Keratinocyte (primary cell): ENCODE measurements at regions not wholly inside any gene's neighbourhood (a gene's known extent, or its start where the extent isn't known, plus 50 kb on each side); places are given as distances from the start of the nearest gene placed in this dataset.

Experiments
- DNase-seq: peaks from one replicate; pipeline ENCODE4 v3.0.0-alpha.2; 2011; ENCODE audit warnings: low read depth, missing footprints, low spot score
- FAIRE-seq: peaks from 2 replicates; lab custom pipeline; 2011; peaks lifted over from hg19 to GRCh38; lab: Jason Lieb, UNC
- H2AFZ ChIP-seq: 2 replicates; pipeline ENCODE4 v1.6.0; 2012; ENCODE audit warnings: low read length, control low read depth, inconsistent platforms; ENCODE audit not compliant: control insufficient read depth
- H3K27ac ChIP-seq: 2 replicates; pipeline ENCODE4 v1.5.1; 2011; ENCODE audit warnings: low read length; ENCODE audit not compliant: control insufficient read depth, insufficient read depth
- H3K27me3 ChIP-seq: 3 replicates; pipeline ENCODE4 v1.6.0; 2011; ENCODE audit warnings: low read length; ENCODE audit not compliant: control insufficient read depth, insufficient read depth; ENCODE audit errors: extremely low read depth
- H3K36me3 ChIP-seq, 2 experiments: 2 replicates in 1 of 2; 3 replicates in 1 of 2; pipeline ENCODE4 v1.5.1; 2011; ENCODE audit warnings: low read length in 2 of 2, mild to moderate bottlenecking in 1 of 2; ENCODE audit not compliant: control insufficient read depth in 2 of 2, insufficient read depth in 2 of 2; ENCODE audit errors: extremely low read depth in 1 of 2
- H3K4me1 ChIP-seq: 3 replicates; pipeline ENCODE4 v1.5.1; 2011; ENCODE audit warnings: low read length; ENCODE audit not compliant: control insufficient read depth, insufficient read depth; ENCODE audit errors: extremely low read depth
- H3K4me2 ChIP-seq: 3 replicates; pipeline ENCODE4 v1.6.0; 2011; ENCODE audit warnings: low read depth, low read length; ENCODE audit not compliant: control insufficient read depth, insufficient read depth; ENCODE audit errors: extremely low read depth
- H3K4me3 ChIP-seq, 3 experiments: fragments of 200-600 bp in 1 of 3; sonication (generic) in 1 of 3; 2 replicates in 2 of 3; 3 replicates in 1 of 3; pipeline ENCODE4 v1.5.1; 2011 to 2016; ENCODE audit warnings: low read length in 3 of 3, mild to moderate bottlenecking in 3 of 3, control low read depth in 2 of 3, inconsistent platforms in 1 of 3, low read depth in 1 of 3, mixed read lengths in 1 of 3, mixed run types in 1 of 3, moderate library complexity in 1 of 3; ENCODE audit not compliant: control insufficient read depth in 2 of 3, insufficient read depth in 2 of 3; ENCODE audit errors: extremely low read depth in 1 of 3
- H3K79me2 ChIP-seq: 2 replicates; pipeline ENCODE4 v1.6.0; 2012; ENCODE audit warnings: low read length; ENCODE audit not compliant: control insufficient read depth, insufficient read depth
- H3K9ac ChIP-seq: 3 replicates; pipeline ENCODE4 v1.6.0; 2011; ENCODE audit warnings: low read length; ENCODE audit not compliant: control insufficient read depth, insufficient read depth; ENCODE audit errors: extremely low read depth
- H3K9me1 ChIP-seq: 3 replicates; pipeline ENCODE4 v1.6.0; 2011; ENCODE audit warnings: low read length; ENCODE audit not compliant: control insufficient read depth, insufficient read depth; ENCODE audit errors: extremely low read depth
- H3K9me3 ChIP-seq: 2 replicates; pipeline ENCODE4 v1.5.1; 2012; ENCODE audit warnings: low read depth, low read length; ENCODE audit not compliant: control insufficient read depth
- H4K20me1 ChIP-seq: 3 replicates; pipeline ENCODE4 v1.6.0; 2011; ENCODE audit warnings: low read length; ENCODE audit not compliant: control insufficient read depth, insufficient read depth; ENCODE audit errors: extremely low read depth
- CTCF ChIP-seq, 3 experiments: IDR thresholded peaks in 1 of 3; conservative IDR thresholded peaks in 1 of 3; optimal IDR thresholded peaks in 1 of 3; 2 replicates in 2 of 3; 3 replicates in 1 of 3; pipeline versions ENCODE3 to v1.5.1; 2011; ENCODE audit warnings: low read length in 3 of 3, mild to moderate bottlenecking in 3 of 3, moderate library complexity in 2 of 3, control low read depth in 1 of 3, inconsistent platforms in 1 of 3; ENCODE audit not compliant: insufficient read depth in 2 of 3; ENCODE audit errors: extremely low read depth in 1 of 3
- EZH2 ChIP-seq: IDR thresholded peaks from one replicate; pipeline ENCODE4 v1.6.1; 2012; ENCODE audit warnings: inconsistent platforms, mild to moderate bottlenecking, low read length, moderate library complexity
- dilution Hi-C: fragments of 300-500 bp; cut with MboI; formaldehyde crosslinking; loops from one replicate; pipeline ENCODE4 v1.7.0; 2020; ENCODE audit warnings: low sequenced_read_pairs; ENCODE audit not compliant: extremely low pct_ligation_motif_present

- no peaks in the 10 kb centered on the region for H3K9me1 ChIP-seq
- dilution Hi-C loops, result no loop called here
- no peak overlapping the region for H3K4me3 ChIP-seq
- no peaks in the 10 kb centered on the region for H3K27me3 ChIP-seq
- H2AFZ ChIP-seq, result no peak overlapping the region
- no peak overlapping the region for H3K4me2 ChIP-seq
- H3K9ac ChIP-seq, result no peak overlapping the region
- H3K27ac ChIP-seq, result no peak overlapping the region
- DNase-seq (no peak), FAIRE-seq (no peak)
- H3K9me3 ChIP-seq, result no peaks in the 10 kb centered on the region
- H3K36me3 ChIP-seq, result no peaks in the 10 kb centered on the region
- TF ChIP-seq EZH2 (no peak), CTCF (optimal IDR thresholded peaks at IDR 0.05 in 1 of 3, IDR thresholded peaks at IDR 0.05 in 1 of 3, conservative IDR thresholded peaks at IDR 0.05 in 1 of 3; ENCODE audit: extremely low read depth in 1 of 3, insufficient read depth in 2 of 3, low read length in 3 of 3) (no peak)
- no peaks in the 10 kb centered on the region for H3K4me1 ChIP-seq
- no peaks in the 10 kb centered on the region for H4K20me1 ChIP-seq
- no peaks in the 10 kb centered on the region for H3K79me2 ChIP-seq
These were observed 455.5 kb upstream of the TRPC7 start for GRCh38 chr5:136820848-136821247.

GRCh38 chr5:136819526-136820302 lies 454.4 kb upstream of the TRPC7 start:
- H3K4me3 ChIP-seq, result no peak overlapping the region
- no peak for TF ChIP-seq EZH2
- no peak for TF ChIP-seq CTCF (optimal IDR thresholded peaks at IDR 0.05 in 1 of 3, IDR thresholded peaks at IDR 0.05 in 1 of 3, conservative IDR thresholded peaks at IDR 0.05 in 1 of 3; ENCODE audit: extremely low read depth in 1 of 3, insufficient read depth in 2 of 3, low read length in 3 of 3)
- dilution Hi-C loops, result no loop called here

More at GRCh38 chr5:136819526-136820302, 454.4 kb upstream of the TRPC7 start:
- FAIRE-seq (no peak), DNase-seq (no peak)
- Histone ChIP-seq H3K27ac (no peak overlapping the region), H3K9me3 (no peaks in the 10 kb centered on the region), H3K4me2 (no peak overlapping the region), H2AFZ (no peak overlapping the region), H3K79me2 (no peaks in the 10 kb centered on the region), H3K9me1 (no peaks in the 10 kb centered on the region), H3K9ac (no peak overlapping the region), H3K4me1 (no peaks in the 10 kb centered on the region), H4K20me1 (no peaks in the 10 kb centered on the region), H3K36me3 (no peaks in the 10 kb centered on the region), H3K27me3 (no peaks in the 10 kb centered on the region)
